PC-3 (cell line): ENCODE measurements at regions not wholly inside any gene's neighbourhood (a gene's known extent, or its start where the extent isn't known, plus 50 kb on each side); places are given as distances from the start of the nearest gene placed in this dataset.

Experiments used
- ATAC-seq: fragments of 200-7000 bp; cut with Tn5 transposase; 2 replicates; pipeline ENCODE4 v1.9.1; 2020; ENCODE audit warnings: mild to moderate bottlenecking, moderate library complexity
- BruUV-seq: library from RNA; stranded (reverse); fragments of 400-500 nt; replicated peaks from 2 replicates; lab custom pipeline; 2021; lab: Mats Ljungman, UMichigan
- CTCF ChIA-PET: fragments of 300-600 bp; sonication (Branson Sonifier 250); formaldehyde crosslinking; loops from one replicate; lab custom pipeline; 2022; ENCODE audit warnings: antibody characterized with exemption; lab: Charles Lee
- POLR2A ChIA-PET: fragments of 300-600 bp; sonication (Branson Sonifier 250); formaldehyde crosslinking; loops from one replicate; lab custom pipeline; 2022; ENCODE audit warnings: antibody characterized with exemption; ENCODE audit not compliant: unreplicated experiment; lab: Charles Lee
- DNase-seq: peaks from one replicate; pipeline ENCODE4 v3.0.0-alpha.2; 2015
- H2AFZ ChIP-seq: fragments of 300-600 bp; sonication (generic); 2 replicates; pipeline ENCODE4 v1.6.0; 2016; ENCODE audit warnings: antibody characterized with exemption, low read length
- H3F3A ChIP-seq: fragments of 300-600 bp; sonication (generic); one replicate; pipeline ENCODE4 v1.6.0; 2017; ENCODE audit warnings: antibody characterized with exemption, low read length, control low read depth, mild to moderate bottlenecking; ENCODE audit not compliant: unreplicated experiment
- H3K27ac ChIP-seq: fragments of 300-600 bp; sonication (generic); 2 replicates; pipeline ENCODE4 v1.5.1; 2016; ENCODE audit warnings: mild to moderate bottlenecking, low read length
- H3K27me3 ChIP-seq: fragments of 300-600 bp; sonication (generic); 2 replicates; pipeline ENCODE4 v1.6.1; 2016; ENCODE audit warnings: low read length, mixed read lengths
- H3K36me3 ChIP-seq: fragments of 300-600 bp; sonication (generic); 2 replicates; pipeline ENCODE4 v1.6.1; 2016; ENCODE audit warnings: low read depth, mixed run types, low read length, mixed read lengths
- H3K4me1 ChIP-seq: fragments of 300-600 bp; sonication (generic); 2 replicates; pipeline ENCODE4 v1.5.1; 2016; ENCODE audit warnings: low read length; ENCODE audit not compliant: insufficient read depth
- H3K4me2 ChIP-seq: fragments of 300-600 bp; sonication (generic); 2 replicates; pipeline ENCODE4 v1.6.0; 2016; ENCODE audit warnings: low read length
- H3K4me3 ChIP-seq: fragments of 300-600 bp; sonication (generic); 2 replicates; pipeline ENCODE4 v1.5.1; 2016; ENCODE audit warnings: mild to moderate bottlenecking, low read length, mixed read lengths
- H3K79me2 ChIP-seq: fragments of 300-600 bp; sonication (generic); 2 replicates; pipeline ENCODE4 v1.6.1; 2017; ENCODE audit warnings: low read length, mixed read lengths
- H3K9ac ChIP-seq: fragments of 300-600 bp; sonication (generic); 2 replicates; pipeline ENCODE4 v1.6.0; 2016; ENCODE audit warnings: mild to moderate bottlenecking, low read length
- H3K9me2 ChIP-seq: fragments of 300-600 bp; sonication (generic); replicated peaks from 2 replicates; pipeline ENCODE4 v1.6.1; 2016; ENCODE audit warnings: mixed run types, low read length, mixed read lengths
- H3K9me3 ChIP-seq: fragments of 300-600 bp; sonication (generic); 2 replicates; pipeline ENCODE4 v1.6.1; 2016; ENCODE audit warnings: low read length, mixed read lengths
- H4K20me1 ChIP-seq: fragments of 300-600 bp; sonication (generic); 2 replicates; pipeline ENCODE4 v1.6.1; 2016; ENCODE audit warnings: low read length, mixed read lengths
- EZH2 ChIP-seq: fragments of 300-600 bp; sonication (generic); IDR thresholded peaks from one replicate; pipeline ENCODE4 v1.6.1; 2017; ENCODE audit warnings: antibody characterized with exemption, mild to moderate bottlenecking, low read length; ENCODE audit not compliant: unreplicated experiment
- EZH2phosphoT487 ChIP-seq: fragments of 300-600 bp; sonication (generic); IDR thresholded peaks from 2 replicates; pipeline ENCODE4 v1.6.1; 2018; ENCODE audit warnings: mild to moderate bottlenecking, antibody characterized with exemption, low read length, borderline replicate concordance
- intact Hi-C: fragments of 100-400 bp; cut with micrococcal nuclease; formaldehyde crosslinking; loops from 2 replicates; pipeline ENCODE4 v1.9.0; 2023
- TF ChIP-seq, protein P1 (sequence below): fragments of 300-600 bp; sonication (generic); conservative IDR thresholded peaks from 2 replicates; pipeline ENCODE4 v1.5.1; 2017; ENCODE audit warnings: antibody characterized with exemption, low read depth, mild to moderate bottlenecking, low read length

DNA sequence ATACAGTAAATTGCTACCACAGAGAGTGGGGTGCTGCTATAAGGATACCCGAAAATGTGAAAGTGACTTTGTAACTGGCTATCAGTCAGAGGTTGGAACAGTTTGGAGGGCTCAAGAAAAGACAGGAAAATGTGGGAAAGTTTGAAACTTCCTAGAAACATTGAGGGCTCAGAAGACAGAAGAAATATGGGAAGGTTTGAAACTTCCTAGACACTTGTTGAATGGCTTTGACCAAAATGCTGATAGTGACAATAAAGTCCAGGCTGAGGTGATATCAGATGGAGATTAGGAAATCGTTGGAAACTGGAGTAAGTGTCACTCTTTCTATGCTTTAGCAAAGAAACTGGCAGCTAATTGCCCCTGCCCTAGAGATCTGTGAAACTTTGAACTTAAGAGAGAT is 1158.6 kb upstream of the CDH6 start:
- no peaks in the 10 kb centered on the region for H3K36me3 ChIP-seq
- TF ChIP-seq EZH2 (no peak), EZH2phosphoT487 (no peak)
- TF ChIP-seq, protein P1, sequence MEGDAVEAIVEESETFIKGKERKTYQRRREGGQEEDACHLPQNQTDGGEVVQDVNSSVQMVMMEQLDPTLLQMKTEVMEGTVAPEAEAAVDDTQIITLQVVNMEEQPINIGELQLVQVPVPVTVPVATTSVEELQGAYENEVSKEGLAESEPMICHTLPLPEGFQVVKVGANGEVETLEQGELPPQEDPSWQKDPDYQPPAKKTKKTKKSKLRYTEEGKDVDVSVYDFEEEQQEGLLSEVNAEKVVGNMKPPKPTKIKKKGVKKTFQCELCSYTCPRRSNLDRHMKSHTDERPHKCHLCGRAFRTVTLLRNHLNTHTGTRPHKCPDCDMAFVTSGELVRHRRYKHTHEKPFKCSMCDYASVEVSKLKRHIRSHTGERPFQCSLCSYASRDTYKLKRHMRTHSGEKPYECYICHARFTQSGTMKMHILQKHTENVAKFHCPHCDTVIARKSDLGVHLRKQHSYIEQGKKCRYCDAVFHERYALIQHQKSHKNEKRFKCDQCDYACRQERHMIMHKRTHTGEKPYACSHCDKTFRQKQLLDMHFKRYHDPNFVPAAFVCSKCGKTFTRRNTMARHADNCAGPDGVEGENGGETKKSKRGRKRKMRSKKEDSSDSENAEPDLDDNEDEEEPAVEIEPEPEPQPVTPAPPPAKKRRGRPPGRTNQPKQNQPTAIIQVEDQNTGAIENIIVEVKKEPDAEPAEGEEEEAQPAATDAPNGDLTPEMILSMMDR, result no peak
- intact Hi-C loops, result loop anchor here (10.0 kb wide), 1 partner anchor 670 kb away; no protein-coding TSS in a partner anchor
- no TSS peak for BruUV-seq
- no peak overlapping the region for H2AFZ ChIP-seq
- no peaks in the 10 kb centered on the region for H3F3A ChIP-seq
- no peak overlapping the region for H3K4me2 ChIP-seq
- H3K27ac ChIP-seq, result no peak overlapping the region
- ATAC-seq, result no peak
- H4K20me1 ChIP-seq, result no peaks in the 10 kb centered on the region
- no peaks in the 10 kb centered on the region for H3K9me3 ChIP-seq
- POLR2A ChIA-PET, result no interaction called here
- H3K79me2 ChIP-seq, result no peaks in the 10 kb centered on the region
- H3K27me3 ChIP-seq, result no peaks in the 10 kb centered on the region
- DNase-seq, result no peak
- no peak overlapping the region for H3K9ac ChIP-seq
- no peak overlapping the region for H3K4me3 ChIP-seq
- CTCF ChIA-PET, result no interaction called here
- H3K4me1 ChIP-seq, result peaks cover 9% of the 10 kb centered on the region
- H3K9me2 ChIP-seq, result no peaks in the 10 kb centered on the region

DNA sequence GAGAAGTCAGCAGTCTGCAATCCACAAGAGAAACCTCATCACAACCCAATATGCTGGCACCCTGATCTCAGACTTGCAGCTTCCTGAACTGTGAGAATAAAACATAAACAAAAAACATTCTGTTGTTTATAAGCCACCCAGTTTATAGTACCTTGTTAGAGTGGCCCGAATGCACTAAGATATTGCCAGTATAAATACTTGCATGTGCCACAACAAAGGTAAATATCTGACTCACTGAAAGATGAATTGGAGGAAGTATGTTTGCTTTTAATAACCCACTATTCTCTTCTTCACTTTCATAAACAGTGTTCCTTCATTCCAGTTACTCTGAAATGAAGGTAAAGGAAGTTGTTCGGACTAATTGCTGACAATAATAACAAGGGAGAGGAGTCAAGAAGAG is 1163.4 kb upstream of the CDH6 start:
- CTCF ChIA-PET, result no interaction called here
- POLR2A ChIA-PET, result no interaction called here
- Histone ChIP-seq H3K27ac (no peak overlapping the region), H3K36me3 (no peaks in the 10 kb centered on the region), H3F3A (no peaks in the 10 kb centered on the region), H3K4me1 (peaks cover 11% of the 10 kb centered on the region), H3K9me3 (no peaks in the 10 kb centered on the region), H3K79me2 (no peaks in the 10 kb centered on the region), H3K4me3 (no peak overlapping the region), H2AFZ (no peak overlapping the region), H4K20me1 (no peaks in the 10 kb centered on the region), H3K27me3 (no peaks in the 10 kb centered on the region), H3K9me2 (no peaks in the 10 kb centered on the region), H3K4me2 (peak overlapping the region; percentile 19; the same call in 1 of the 2 replicates), H3K9ac (no peak overlapping the region)
- intact Hi-C loops, result loop anchor here (2.0 to 10.0 kb wide), 2 partner anchors 279 to 665 kb away; no protein-coding TSS in a partner anchor
- ATAC-seq (peak; percentile 96), DNase-seq (peak; percentile 42)
- BruUV-seq, result no TSS peak
- TF ChIP-seq EZH2phosphoT487, result no peak
- no peak for TF ChIP-seq EZH2

DNA sequence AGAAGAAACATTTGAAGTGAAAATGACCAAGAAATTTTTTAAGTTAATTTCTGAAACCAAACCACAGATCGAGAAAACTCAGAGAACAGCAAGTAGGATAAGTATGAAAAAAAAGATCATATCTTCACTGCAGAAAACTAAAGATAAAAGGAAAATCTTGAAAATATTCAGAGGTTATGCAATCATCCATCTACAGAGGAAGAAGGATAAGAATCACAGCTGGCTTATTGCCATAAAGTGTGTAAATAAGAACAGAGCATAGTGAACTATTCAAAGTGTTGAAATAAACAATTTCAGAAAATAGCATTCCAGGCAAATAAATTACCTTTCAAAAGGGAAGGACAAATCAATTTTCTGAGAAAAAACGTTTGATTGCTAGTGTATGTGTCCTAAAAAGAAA is 1191.7 kb upstream of the CDH6 start:
- POLR2A ChIA-PET, result no interaction called here

DNA sequence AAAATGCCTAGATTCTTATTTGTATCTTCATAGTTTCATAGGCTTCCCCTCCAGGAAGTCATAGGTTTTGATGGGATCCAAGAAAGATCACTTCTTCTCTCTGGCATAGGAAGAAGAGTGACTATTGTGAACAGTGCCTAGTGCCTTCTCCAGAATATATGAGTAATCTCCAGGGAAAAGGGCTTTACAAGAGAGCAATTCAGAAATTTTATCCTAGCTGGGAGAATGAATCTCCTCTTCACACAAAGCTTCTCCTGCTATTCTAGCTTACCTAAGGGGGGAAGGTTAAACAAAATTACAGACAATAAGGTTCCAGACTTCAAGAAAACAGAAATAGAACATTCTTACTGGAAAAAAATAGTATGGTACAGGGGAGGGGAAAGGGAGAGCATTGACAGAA is 1193.3 kb upstream of the CDH6 start:
- Histone ChIP-seq H3K4me3 (no peak overlapping the region), H3F3A (no peaks in the 10 kb centered on the region), H3K9ac (no peak overlapping the region), H3K4me1 (no peaks in the 10 kb centered on the region), H2AFZ (no peak overlapping the region), H3K27me3 (no peaks in the 10 kb centered on the region), H3K79me2 (no peaks in the 10 kb centered on the region), H3K9me2 (no peaks in the 10 kb centered on the region), H3K4me2 (no peak overlapping the region), H4K20me1 (no peaks in the 10 kb centered on the region), H3K9me3 (no peaks in the 10 kb centered on the region), H3K36me3 (no peaks in the 10 kb centered on the region), H3K27ac (no peak overlapping the region)
- TF ChIP-seq EZH2 (no peak), EZH2phosphoT487 (no peak)
- TF ChIP-seq, protein P1, result no peak
- no peak for DNase-seq
- ChIA-PET CTCF (no interaction called here), POLR2A (no interaction called here)
- intact Hi-C loops, result no loop called here
- BruUV-seq, result no TSS peak
- no peak for ATAC-seq

More for the DNA sequence above, 1191.7 kb upstream of the CDH6 start:
- Histone ChIP-seq H3F3A (no peaks in the 10 kb centered on the region), H3K4me2 (no peak overlapping the region), H4K20me1 (no peaks in the 10 kb centered on the region), H3K9me3 (peaks cover 3% of the 10 kb centered on the region; the same call in 1 of the 2 replicates), H3K79me2 (no peaks in the 10 kb centered on the region), H3K9ac (no peak overlapping the region), H3K27ac (no peak overlapping the region), H3K4me3 (no peak overlapping the region), H3K9me2 (no peaks in the 10 kb centered on the region), H3K4me1 (no peaks in the 10 kb centered on the region), H3K27me3 (no peaks in the 10 kb centered on the region), H2AFZ (no peak overlapping the region), H3K36me3 (no peaks in the 10 kb centered on the region)
- intact Hi-C loops, result no loop called here
- DNase-seq (no peak), ATAC-seq (no peak)
- TF ChIP-seq EZH2 (no peak), EZH2phosphoT487 (no peak)
- no TSS peak for BruUV-seq
- CTCF ChIA-PET, result no interaction called here
